GM12878 (cell line): ENCODE measurements at regions not wholly inside any gene's neighbourhood (a gene's known extent, or its start where the extent isn't known, plus 50 kb on each side); places are given as distances from the start of the nearest gene placed in this dataset.

ENCODE experiments used
- ATAC-seq: fragments of 200-7000 bp; cut with Tn5 transposase; 3 replicates; pipeline ENCODE4 v1.9.1; 2020; ENCODE audit warnings: mild to moderate bottlenecking, moderate library complexity
- BruUV-seq: library from RNA; stranded (reverse); fragments of 400-500 nt; replicated peaks from 2 replicates; lab custom pipeline; 2021; lab: Mats Ljungman, UMichigan
- CTCF ChIA-PET: fragments of 300-600 bp; sonication (Branson Sonifier 250); formaldehyde crosslinking; extraction: SDS; loops from one replicate; lab custom pipeline; 2021; ENCODE audit warnings: inconsistent platforms; lab: Yijun Ruan, JAX
- POLR2A ChIA-PET: fragments of 350-600 bp; formaldehyde crosslinking; extraction: SDS; loops from one replicate; lab custom pipeline; 2021; ENCODE audit warnings: inconsistent platforms; lab: Charles Lee
- RAD21 ChIA-PET: fragments of 300-600 bp; sonication (Branson Sonifier 250); formaldehyde crosslinking; loops from one replicate; lab custom pipeline; 2023; ENCODE audit warnings: antibody characterized with exemption; ENCODE audit not compliant: unreplicated experiment; lab: Charles Lee
- SMC1A ChIA-PET: fragments of 300-600 bp; sonication (Branson Sonifier 250); formaldehyde crosslinking; loops from one replicate; lab custom pipeline; 2023; ENCODE audit not compliant: unreplicated experiment, uncharacterized antibody; lab: Charles Lee
- DNase-seq: peaks from one replicate; pipeline ENCODE4 v3.0.0-alpha.2; 2011; ENCODE audit warnings: low read depth, low spot score
- FAIRE-seq: peaks from 3 replicates; lab custom pipeline; 2011; peaks lifted over from hg19 to GRCh38; lab: Jason Lieb, UNC
- H2AFZ ChIP-seq: 2 replicates; pipeline ENCODE4 v1.6.0; 2011; ENCODE audit warnings: low read depth, low read length, control low read depth; ENCODE audit not compliant: control insufficient read depth
- H3K27ac ChIP-seq: 2 replicates; pipeline ENCODE4 v1.5.1; 2011; ENCODE audit warnings: control low read depth; ENCODE audit not compliant: control insufficient read depth, insufficient read depth
- H3K27me3 ChIP-seq, 2 experiments: replicated peaks in 1 of 2; 2 replicates each; pipeline versions ENCODE4 v1.6.0 to v1.6.1; 2011; ENCODE audit warnings: low read length in 1 of 2; ENCODE audit not compliant: control insufficient read depth in 2 of 2, insufficient read depth in 2 of 2
- H3K36me3 ChIP-seq, 2 experiments: 2 replicates each; pipeline ENCODE4 v1.5.1; 2011; ENCODE audit warnings: low read length in 1 of 2; ENCODE audit not compliant: control insufficient read depth in 2 of 2, insufficient read depth in 2 of 2
- H3K4me1 ChIP-seq: 2 replicates; pipeline ENCODE4 v1.6.1; 2011; ENCODE audit warnings: mild to moderate bottlenecking, low read length, moderate library complexity, mixed read lengths; ENCODE audit not compliant: control insufficient read depth, insufficient read depth
- H3K4me2 ChIP-seq: 2 replicates; pipeline ENCODE4 v1.6.0; 2011; ENCODE audit warnings: control low read depth; ENCODE audit not compliant: control insufficient read depth, insufficient read depth
- H3K4me3 ChIP-seq: fragments of 200-600 bp; sonication (generic); 2 replicates; pipeline ENCODE4 v1.5.1; 2016
- H3K79me2 ChIP-seq: 2 replicates; pipeline ENCODE4 v1.6.0; 2011; ENCODE audit warnings: low read length; ENCODE audit not compliant: control insufficient read depth, insufficient read depth
- H3K9ac ChIP-seq: 2 replicates; pipeline ENCODE4 v1.8.0; 2011; ENCODE audit warnings: low read length, control low read depth, mixed read lengths; ENCODE audit not compliant: control insufficient read depth, insufficient read depth
- H3K9me3 ChIP-seq: replicated peaks from 3 replicates; pipeline ENCODE4 v1.5.1; 2011; ENCODE audit warnings: mild to moderate bottlenecking, low read length; ENCODE audit not compliant: control insufficient read depth, insufficient read depth
- H4K20me1 ChIP-seq: 2 replicates; pipeline ENCODE4 v1.6.0; 2011; ENCODE audit not compliant: control insufficient read depth, insufficient read depth
- POLR2AphosphoS5 ChIP-seq: IDR thresholded peaks from 2 replicates; pipeline ENCODE4 v1.6.1; 2011; ENCODE audit warnings: mild to moderate bottlenecking, low read length, inconsistent platforms
- SMAD1 ChIP-seq: fragments of 450-650 bp; IDR thresholded peaks from 2 replicates; pipeline ENCODE4 v1.6.1; 2018; ENCODE audit warnings: mild to moderate bottlenecking, low read depth; ENCODE audit not compliant: partially characterized antibody
- TCF3 ChIP-seq: IDR thresholded peaks from 2 replicates; pipeline ENCODE4 v1.6.1; 2012; ENCODE audit warnings: low read depth, mild to moderate bottlenecking, low read length, borderline replicate concordance; ENCODE audit not compliant: insufficient read depth
- WGBS: methylation state at CpG from one replicate; pipeline ENCODE4 v1.1.6; 2016; ENCODE audit warnings: low lambda C conversion rate; ENCODE audit not compliant: insufficient replicate concordance, insufficient coverage; ENCODE audit errors: missing lambda C conversion rate; 5-methylcytosine and 5-hydroxymethylcytosine counted together
- in situ Hi-C: fragments of 300-500 bp; cut with MboI; formaldehyde crosslinking; loops from 9 replicates; pipeline ENCODE4 v1.14.3; 2018; ENCODE audit warnings: mixed read lengths
- intact Hi-C: fragments of 100-400 bp; cut with micrococcal nuclease; formaldehyde crosslinking; loops from one replicate; pipeline ENCODE4 v1.14.2; 2022; ENCODE audit not compliant: unreplicated experiment

DNA sequence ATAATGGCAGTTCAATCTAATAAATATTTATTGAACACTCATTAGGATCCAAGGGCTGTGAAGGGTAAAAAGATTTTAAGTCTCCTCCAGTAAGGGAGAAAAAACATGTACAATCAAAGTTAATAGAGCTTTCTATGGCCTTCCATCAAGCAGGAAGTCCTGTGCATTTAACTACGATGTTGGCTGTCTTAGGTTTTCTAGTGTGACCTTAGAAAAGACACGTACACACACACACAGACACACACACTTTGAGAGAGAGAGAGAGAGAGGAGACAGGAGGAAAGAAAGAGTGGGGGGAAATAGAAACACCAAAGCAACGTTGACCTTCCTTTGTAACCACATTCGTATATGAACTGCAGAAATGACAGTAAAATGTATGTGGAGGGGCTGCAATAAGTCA lies 126.1 kb upstream of the TMC3 start:
- H3K9ac ChIP-seq: no peak overlapping the region
- no peak overlapping the region for H3K4me3 ChIP-seq
- no peaks in the 10 kb centered on the region for H3K9me3 ChIP-seq
- intact Hi-C loops: no loop called here
- H3K36me3 ChIP-seq: no peaks in the 10 kb centered on the region
- H4K20me1 ChIP-seq: no peaks in the 10 kb centered on the region; the same call in 1 of the 2 replicates
- in situ Hi-C loops: no loop called here
- ChIA-PET RAD21 (no interaction called here), CTCF (interaction anchor here (0.9 kb wide), 1 partner anchor 89 kb away, joined by 3 read pairs; no protein-coding TSS in a partner anchor), SMC1A (interaction anchor here (0.7 kb wide), 1 partner anchor 10 kb away, joined by 3 read pairs; no protein-coding TSS in a partner anchor), POLR2A (no interaction called here)
- no peak overlapping the region for H3K4me2 ChIP-seq
- no peak for FAIRE-seq
- TF ChIP-seq POLR2AphosphoS5: no peak
- no peaks in the 10 kb centered on the region; a peak in 1 of 4 replicates for H3K27me3 ChIP-seq
- no peak for ATAC-seq
- H3K4me1 ChIP-seq: no peaks in the 10 kb centered on the region
- DNase-seq: no peak
- H2AFZ ChIP-seq: no peak overlapping the region
- no peaks in the 10 kb centered on the region for H3K79me2 ChIP-seq
- WGBS: 26% methylated on average over 4 of the region's 4 CpGs
- H3K27ac ChIP-seq: no peak overlapping the region
- no TSS peak for BruUV-seq

DNA sequence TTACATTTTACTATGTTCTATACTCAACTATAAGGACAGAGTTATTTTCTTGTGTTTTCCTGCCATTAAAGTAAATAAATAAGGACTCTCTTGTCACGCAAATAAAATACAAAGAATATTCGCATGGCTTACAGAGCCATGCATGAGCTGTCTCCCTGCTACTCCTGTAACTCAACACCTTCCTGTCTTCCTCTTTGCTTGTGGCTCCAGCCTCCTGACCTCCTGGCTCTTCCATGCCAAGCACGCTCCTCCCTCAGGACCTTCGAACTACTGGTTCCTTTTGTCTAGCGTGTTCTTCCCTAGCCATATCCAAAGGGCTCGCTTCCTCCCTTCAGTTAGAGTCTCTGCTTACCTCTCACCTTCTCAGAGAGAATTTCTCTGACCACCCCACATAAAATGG lies 124.3 kb upstream of the TMC3 start:
- Histone ChIP-seq H3K9ac (no peak overlapping the region), H3K36me3 (no peaks in the 10 kb centered on the region), H3K4me2 (no peak overlapping the region), H3K4me1 (no peaks in the 10 kb centered on the region), H3K27ac (no peak overlapping the region), H3K9me3 (no peaks in the 10 kb centered on the region), H3K79me2 (no peaks in the 10 kb centered on the region)
- intact Hi-C loops: no loop called here
- FAIRE-seq: no peak
- 32% methylated on average over 6 of the region's 6 CpGs for WGBS
- SMC1A ChIA-PET: interaction anchor here (0.9 kb wide), 1 partner anchor 41 kb away, joined by 3 read pairs; no protein-coding TSS in a partner anchor
- POLR2A ChIA-PET: no interaction called here
- no peak for DNase-seq
- RAD21 ChIA-PET: no interaction called here
- BruUV-seq: no TSS peak
- no peak for ATAC-seq
- in situ Hi-C loops: no loop called here
- CTCF ChIA-PET: no interaction called here
- no peak for TF ChIP-seq SMAD1
- no peak for TF ChIP-seq TCF3
- TF ChIP-seq, all 136 proteins: peak for 0
- Histone ChIP-seq H3K27me3 (no peaks in the 10 kb centered on the region; a peak in 1 of 4 replicates), H3K4me3 (no peak overlapping the region), H2AFZ (no peak overlapping the region), H4K20me1 (no peaks in the 10 kb centered on the region; the same call in 1 of the 2 replicates)
